ENCODE measurements at regions not wholly inside any gene's neighbourhood (a gene's known extent, or its start where the extent isn't known, plus 50 kb on each side); places are given as distances from the start of the nearest gene placed in this dataset.

GRCh38 chr2:8021921-8022320, 659.9 kb upstream of the ID2 start:
- Histone ChIP-seq H3K9ac (ENCODE audit: low read length) (no peak overlapping the region), H3K79me2 (ENCODE audit: control insufficient read depth, insufficient read depth, low read length, poor library complexity) (no peaks in the 10 kb centered on the region), H3K27me3 (ENCODE audit: insufficient read depth, low read length) (no peaks in the 10 kb centered on the region), H2AK5ac (ENCODE audit: low read length) (no peak overlapping the region), H2AFZ (ENCODE audit: insufficient read depth, low read length, poor library complexity) (no peak overlapping the region), H3K4me3 (ENCODE audit: low read depth, low read length) (no peak overlapping the region), H3K36me3 (ENCODE audit: control insufficient read depth in 1 of 2, insufficient read depth in 2 of 2, low read length in 2 of 2) (no peaks in the 10 kb centered on the region), H2BK120ac (ENCODE audit: insufficient read depth, low read length, poor library complexity) (no peak overlapping the region), H3K9me3 (ENCODE audit: insufficient read depth, low read depth, low read length) (no peaks in the 10 kb centered on the region), H3K14ac (ENCODE audit: low read length) (no peak overlapping the region), H3K27ac (ENCODE audit: low read depth, low read length) (no peak overlapping the region), H4K12ac (ENCODE audit: low read depth, low read length) (no peak overlapping the region), H2BK12ac (ENCODE audit: low read length) (no peak overlapping the region), H3K79me1 (ENCODE audit: low read length) (no peaks in the 10 kb centered on the region), H2BK5ac (ENCODE audit: low read depth, low read length, poor library complexity) (no peak overlapping the region), H3K18ac (ENCODE audit: low read length) (no peak overlapping the region), H4K91ac (ENCODE audit: low read depth, low read length) (no peak overlapping the region), H3K4ac (ENCODE audit: low read depth, low read length) (no peak overlapping the region), H3K4me2 (ENCODE audit: low read length) (no peak overlapping the region), H4K8ac (ENCODE audit: low read depth, low read length) (no peak overlapping the region), H3K23ac (ENCODE audit: low read length) (no peak overlapping the region), H3K4me1 (ENCODE audit: control insufficient read depth in 1 of 2, insufficient read depth in 2 of 2, low read length in 2 of 2) (no peaks in the 10 kb centered on the region)
- DNase-seq = no peak
- no CpG with 5 or more reads among the region's 2 CpGs for whole genome bisulfite sequencing (ENCODE audit: extremely low coverage, insufficient coverage, insufficient read length)

- no peak overlapping the region for H3K27ac ChIP-seq (ENCODE audit: low read depth, low read length)
- no peak for DNase-seq
- H3K23ac ChIP-seq (ENCODE audit: low read length) = no peak overlapping the region
Observed at GRCh38 chr2:8022908-8023640, 658.8 kb upstream of the ID2 start.

GRCh38 chr2:8024506-8024905, 657.4 kb upstream of the ID2 start:
- no CpG with 5 or more reads among the region's 8 CpGs for WGBS (ENCODE audit: extremely low coverage, insufficient coverage, insufficient read length)

More at GRCh38 chr2:8022908-8023640, 658.8 kb upstream of the ID2 start:
- Histone ChIP-seq H3K14ac (ENCODE audit: low read length) (no peak overlapping the region), H2AK5ac (ENCODE audit: low read length) (no peak overlapping the region), H3K4me1 (ENCODE audit: control insufficient read depth in 1 of 2, insufficient read depth in 2 of 2, low read length in 2 of 2) (no peaks in the 10 kb centered on the region), H3K9me3 (ENCODE audit: insufficient read depth, low read depth, low read length) (no peaks in the 10 kb centered on the region), H3K4me3 (ENCODE audit: low read depth, low read length) (no peak overlapping the region), H4K8ac (ENCODE audit: low read depth, low read length) (no peak overlapping the region), H3K4ac (ENCODE audit: low read depth, low read length) (no peak overlapping the region), H3K79me1 (ENCODE audit: low read length) (no peaks in the 10 kb centered on the region), H3K27me3 (ENCODE audit: insufficient read depth, low read length) (no peaks in the 10 kb centered on the region), H4K12ac (ENCODE audit: low read depth, low read length) (no peak overlapping the region), H3K79me2 (ENCODE audit: control insufficient read depth, insufficient read depth, low read length, poor library complexity) (no peaks in the 10 kb centered on the region), H3K4me2 (ENCODE audit: low read length) (no peak overlapping the region), H3K36me3 (ENCODE audit: control insufficient read depth in 1 of 2, insufficient read depth in 2 of 2, low read length in 2 of 2) (no peaks in the 10 kb centered on the region), H4K91ac (ENCODE audit: low read depth, low read length) (no peak overlapping the region), H3K9ac (ENCODE audit: low read length) (no peak overlapping the region), H2BK12ac (ENCODE audit: low read length) (no peak overlapping the region), H2BK5ac (ENCODE audit: low read depth, low read length, poor library complexity) (no peak overlapping the region), H2BK120ac (ENCODE audit: insufficient read depth, low read length, poor library complexity) (no peak overlapping the region), H3K18ac (ENCODE audit: low read length) (no peak overlapping the region), H2AFZ (ENCODE audit: insufficient read depth, low read length, poor library complexity) (no peak overlapping the region)
- WGBS (ENCODE audit: extremely low coverage, insufficient coverage, insufficient read length) = no CpG with 5 or more reads among the region's 9 CpGs

GRCh38 chr2:8026381-8026780, 655.5 kb upstream of the ID2 start:
- H3K9ac ChIP-seq (ENCODE audit: low read length) = no peak overlapping the region
- no peak overlapping the region for H3K4me2 ChIP-seq (ENCODE audit: low read length)
- no peak overlapping the region for H3K27ac ChIP-seq (ENCODE audit: low read depth, low read length)
- H2BK5ac ChIP-seq (ENCODE audit: low read depth, low read length, poor library complexity) = no peak overlapping the region
- no peak overlapping the region for H4K12ac ChIP-seq (ENCODE audit: low read depth, low read length)
- H3K4ac ChIP-seq (ENCODE audit: low read depth, low read length) = no peak overlapping the region
- no peak overlapping the region for H2BK12ac ChIP-seq (ENCODE audit: low read length)
- H4K91ac ChIP-seq (ENCODE audit: low read depth, low read length) = no peak overlapping the region
- WGBS (ENCODE audit: extremely low coverage, insufficient coverage, insufficient read length) = no CpG with 5 or more reads among the region's 4 CpGs
- no peak overlapping the region for H3K4me3 ChIP-seq (ENCODE audit: low read depth, low read length)
- no peaks in the 10 kb centered on the region for H3K79me2 ChIP-seq (ENCODE audit: control insufficient read depth, insufficient read depth, low read length, poor library complexity)
- H4K8ac ChIP-seq (ENCODE audit: low read depth, low read length) = no peak overlapping the region
- no peak overlapping the region for H2AK5ac ChIP-seq (ENCODE audit: low read length)
- H3K79me1 ChIP-seq (ENCODE audit: low read length) = no peaks in the 10 kb centered on the region
- H2BK120ac ChIP-seq (ENCODE audit: insufficient read depth, low read length, poor library complexity) = no peak overlapping the region
- H3K23ac ChIP-seq (ENCODE audit: low read length) = no peak overlapping the region
- H3K36me3 ChIP-seq (ENCODE audit: control insufficient read depth in 1 of 2, insufficient read depth in 2 of 2, low read length in 2 of 2) = no peaks in the 10 kb centered on the region
- H3K14ac ChIP-seq (ENCODE audit: low read length) = no peak overlapping the region
- no peaks in the 10 kb centered on the region for H3K27me3 ChIP-seq (ENCODE audit: insufficient read depth, low read length)
- DNase-seq = no peak
- H3K9me3 ChIP-seq (ENCODE audit: insufficient read depth, low read depth, low read length) = no peaks in the 10 kb centered on the region
- H3K4me1 ChIP-seq (ENCODE audit: control insufficient read depth in 1 of 2, insufficient read depth in 2 of 2, low read length in 2 of 2) = no peaks in the 10 kb centered on the region
- H2AFZ ChIP-seq (ENCODE audit: insufficient read depth, low read length, poor library complexity) = no peak overlapping the region
- H3K18ac ChIP-seq (ENCODE audit: low read length) = no peak overlapping the region

More at GRCh38 chr2:8024506-8024905, 657.4 kb upstream of the ID2 start:
- H3K79me1 ChIP-seq (ENCODE audit: low read length) = no peaks in the 10 kb centered on the region
- no peak overlapping the region for H3K4me3 ChIP-seq (ENCODE audit: low read depth, low read length)
- no peak overlapping the region for H2AK5ac ChIP-seq (ENCODE audit: low read length)
- no peak overlapping the region for H3K4ac ChIP-seq (ENCODE audit: low read depth, low read length)
- no peaks in the 10 kb centered on the region for H3K4me1 ChIP-seq (ENCODE audit: control insufficient read depth in 1 of 2, insufficient read depth in 2 of 2, low read length in 2 of 2)
- no peak overlapping the region for H4K91ac ChIP-seq (ENCODE audit: low read depth, low read length)
- no peak for DNase-seq
- no peak overlapping the region for H4K8ac ChIP-seq (ENCODE audit: low read depth, low read length)
- H3K36me3 ChIP-seq (ENCODE audit: control insufficient read depth in 1 of 2, insufficient read depth in 2 of 2, low read length in 2 of 2) = no peaks in the 10 kb centered on the region
- no peak overlapping the region for H3K9ac ChIP-seq (ENCODE audit: low read length)
- H3K27ac ChIP-seq (ENCODE audit: low read depth, low read length) = no peak overlapping the region
- H3K4me2 ChIP-seq (ENCODE audit: low read length) = no peak overlapping the region
- H3K79me2 ChIP-seq (ENCODE audit: control insufficient read depth, insufficient read depth, low read length, poor library complexity) = no peaks in the 10 kb centered on the region
- no peak overlapping the region for H3K18ac ChIP-seq (ENCODE audit: low read length)
- H3K27me3 ChIP-seq (ENCODE audit: insufficient read depth, low read length) = no peaks in the 10 kb centered on the region
- no peaks in the 10 kb centered on the region for H3K9me3 ChIP-seq (ENCODE audit: insufficient read depth, low read depth, low read length)
- no peak overlapping the region for H2AFZ ChIP-seq (ENCODE audit: insufficient read depth, low read length, poor library complexity)
- no peak overlapping the region for H3K14ac ChIP-seq (ENCODE audit: low read length)
- H2BK120ac ChIP-seq (ENCODE audit: insufficient read depth, low read length, poor library complexity) = no peak overlapping the region
- H4K12ac ChIP-seq (ENCODE audit: low read depth, low read length) = no peak overlapping the region
- H2BK12ac ChIP-seq (ENCODE audit: low read length) = no peak overlapping the region
- H2BK5ac ChIP-seq (ENCODE audit: low read depth, low read length, poor library complexity) = no peak overlapping the region
- no peak overlapping the region for H3K23ac ChIP-seq (ENCODE audit: low read length)

All from trophoblast cell (in vitro differentiated cells and primary cell).